ENCODE measurements at regions not wholly inside any gene's neighbourhood (a gene's known extent, or its start where the extent isn't known, plus 50 kb on each side); places are given as distances from the start of the nearest gene placed in this dataset.

- no peaks in the 10 kb centered on the region for H3K27me3 ChIP-seq (ENCODE audit: control insufficient read depth in 2 of 2, insufficient read depth in 2 of 2, low read length in 2 of 2)
- no peaks in the 10 kb centered on the region for H3K4me1 ChIP-seq (replicated peaks in 1 of 2; ENCODE audit: control insufficient read depth in 2 of 2, insufficient read depth in 2 of 2, low read length in 2 of 2)
- POLR2A ChIA-PET, result interaction anchor here (0.6 kb wide), 1 partner anchor 28 kb away, joined by 3 read pairs; no protein-coding TSS in a partner anchor
- CTCF ChIA-PET (ENCODE audit: low intra/inter-chr PET ratio), result no interaction called here
- 0% methylated on average over 3 of the region's 3 CpGs for WGBS (ENCODE audit: insufficient coverage, low coverage, missing lambda C conversion rate)
- no peak overlapping the region for H3K27ac ChIP-seq (ENCODE audit: extremely low read depth, low read depth, low read length)
- no peaks in the 10 kb centered on the region for H3K36me3 ChIP-seq (ENCODE audit: control insufficient read depth, insufficient read depth, low read length)
- DNase-seq (ENCODE audit: extremely low read depth in 1 of 4, low spot score in 3 of 4), result no peak
- no peak overlapping the region for H2AFZ ChIP-seq (ENCODE audit: low read depth, low read length)
- no peaks in the 10 kb centered on the region for H3K79me2 ChIP-seq (ENCODE audit: control insufficient read depth, insufficient read depth, low read length)
- no peak overlapping the region for H3K4me3 ChIP-seq
- no TSS peak for BruUV-seq (replicated peaks)
- intact Hi-C loops (cut with micrococcal nuclease), result no loop called here
- H3K9me1 ChIP-seq (ENCODE audit: control insufficient read depth, insufficient read depth, low read length), result no peaks in the 10 kb centered on the region
- no peak overlapping the region for H3K4me2 ChIP-seq (ENCODE audit: insufficient read depth, low read length)
- FAIRE-seq, result no peak
- no peak for ATAC-seq
- in situ Hi-C loops (cut with MboI), result no loop called here
- no peaks in the 10 kb centered on the region for H4K20me1 ChIP-seq (replicated peaks; ENCODE audit: control insufficient read depth, insufficient read depth, low read length)
- H3K9me3 ChIP-seq (replicated peaks; ENCODE audit: control insufficient read depth, insufficient read depth, low read depth, low read length), result no peaks in the 10 kb centered on the region
- H3K9ac ChIP-seq (ENCODE audit: insufficient read depth in 1 of 2, low read depth in 2 of 2, low read length in 2 of 2), result no peak overlapping the region
- TF ChIP-seq SMAD4 (CRISPR knock-in tag; conservative IDR thresholded peaks at IDR 0.05), result no peak
- no peak for TF ChIP-seq HIVEP1 (CRISPR knock-in tag; IDR thresholded peaks at IDR 0.05)
- TF ChIP-seq SIN3A (IDR thresholded peaks at IDR 0.05; ENCODE audit: borderline replicate concordance in 2 of 2, control insufficient read depth in 1 of 2, low read depth in 2 of 2, low read length in 2 of 2), result no peak
- peak; percentile 99 for TF ChIP-seq ZNF134 (CRISPR knock-in tag; conservative IDR thresholded peaks at IDR 0.05)
- TF ChIP-seq RBM25 (IDR thresholded peaks at IDR 0.05; ENCODE audit: low read depth, low read length, severe bottlenecking), result peak; percentile 68
- no peak for TF ChIP-seq XRCC4 (IDR thresholded peaks at IDR 0.05; ENCODE audit: extremely low read depth, insufficient read depth, insufficient read length)
- no peak for TF ChIP-seq POLR2AphosphoS5 (IDR thresholded peaks at IDR 0.05; ENCODE audit: control insufficient read depth, insufficient read depth, low read depth, low read length)
- TF ChIP-seq MGA (IDR thresholded peaks at IDR 0.05), result no peak
- TF ChIP-seq HNRNPK (IDR thresholded peaks at IDR 0.05; ENCODE audit: low read depth, low read length, poor library complexity, severe bottlenecking), result peak; percentile 21
- no peak for TF ChIP-seq ADNP (tag; IDR thresholded peaks at IDR 0.05)
- TF ChIP-seq NBN (IDR thresholded peaks at IDR 0.05; ENCODE audit: low read depth), result no peak
Observed at GRCh38 chr9:105043370-105043936, 115.5 kb upstream of the ABCA1 start.

Measured in K562 (cell line).